Gastrocnemius medialis (tissue), 4 donors: ENCODE measurements at regions not wholly inside any gene's neighbourhood (a gene's known extent, or its start where the extent isn't known, plus 50 kb on each side); places are given as distances from the start of the nearest gene placed in this dataset.

Experiments
- ATAC-seq, 2 donors: fragments of 150-250 bp; one replicate each; pipeline ENCODE4 v1.9.1; 2016
- DNase-seq, 2 donors: peaks; one replicate each; pipeline ENCODE4 v3.0.0-alpha.2; 2019
- H3K27ac ChIP-seq, 4 donors: fragments of 200-600 bp; sonication (generic); 1 replicate in 1 of 4; 2 replicates in 3 of 4; pipeline ENCODE4 v1.5.1; 2016 to 2018; ENCODE audit warnings: mild to moderate bottlenecking in 2 of 4, moderate library complexity in 1 of 4
- H3K27me3 ChIP-seq, 3 donors: fragments of 200-600 bp; sonication (generic) in 2 of 3; 1 replicate in 1 of 3; 2 replicates in 2 of 3; pipeline versions ENCODE4 v1.5.1 to v1.6.0; 2016 to 2019; ENCODE audit warnings: mild to moderate bottlenecking in 1 of 3, moderate library complexity in 1 of 3
- H3K36me3 ChIP-seq, 2 donors: fragments of 200-600 bp; sonication (generic) in 1 of 2; one replicate each; pipeline ENCODE4 v1.5.1; 2017 to 2018
- H3K4me1 ChIP-seq, 2 donors: fragments of 200-600 bp; sonication (generic) in 1 of 2; one replicate each; pipeline ENCODE4 v1.5.1; 2016 to 2017; ENCODE audit warnings: mild to moderate bottlenecking in 2 of 2
- H3K4me3 ChIP-seq, 4 donors: fragments of 200-600 bp; sonication (generic) in 3 of 4; 1 replicate in 1 of 4; 2 replicates in 3 of 4; pipeline ENCODE4 v1.5.1; 2016 to 2019; ENCODE audit warnings: mild to moderate bottlenecking in 2 of 4
- H3K9me3 ChIP-seq, 3 donors: fragments of 200-600 bp; sonication (generic) in 2 of 3; 1 replicate in 1 of 3; 2 replicates in 2 of 3; pipeline ENCODE4 v1.5.1; 2016 to 2019
- CTCF ChIP-seq, 5 experiments: fragments of 450-650 bp in 3 of 5; fragments of 200-600 bp in 2 of 5; sonication (generic) in 2 of 5; IDR thresholded peaks in 4 of 5; conservative IDR thresholded peaks in 1 of 5; 1 replicate in 4 of 5; 2 replicates in 1 of 5; pipeline ENCODE4 v1.5.1; 2016 to 2019; ENCODE audit warnings: antibody characterized with exemption in 5 of 5, mild to moderate bottlenecking in 3 of 5, moderate library complexity in 3 of 5
- POLR2A ChIP-seq, 2 donors: fragments of 450-650 bp; IDR thresholded peaks; one replicate each; pipeline ENCODE4 v1.6.1; 2017; ENCODE audit warnings: antibody characterized with exemption in 2 of 2, mild to moderate bottlenecking in 2 of 2, moderate library complexity in 2 of 2
- in situ Hi-C, 4 donors: fragments of 200-750 bp; cut with MboI; loops; one replicate each; pipeline versions ENCODE4 v1.15.0 to v1.8.0; 2017; ENCODE audit warnings: low sequenced_read_pairs in 4 of 4
- intact Hi-C: fragments of 100-400 bp; cut with DNase I; formaldehyde crosslinking; loops from one replicate; pipeline ENCODE4 v1.15.1; 2023; ENCODE audit warnings: low total_unique reads

GRCh38 chr6:4687989-4688947 lies 87.9 kb upstream of the CDYL start:
- ATAC-seq (peak in 1 of 2 donors; percentile 49), DNase-seq (no peak)
- Histone ChIP-seq H3K27me3 (no peaks in the 10 kb centered on the region), H3K9me3 (no peaks in the 10 kb centered on the region), H3K27ac (no peak overlapping the region), H3K4me3 (no peak overlapping the region), H3K36me3 (no peaks in the 10 kb centered on the region), H3K4me1 (no peaks in the 10 kb centered on the region)
- in situ Hi-C loops: no loop called here
- intact Hi-C loops: no loop called here
- TF ChIP-seq POLR2A (IDR thresholded peaks at IDR 0.05) (no peak), CTCF (IDR thresholded peaks at IDR 0.05 in 4 of 5, conservative IDR thresholded peaks at IDR 0.05 in 1 of 5) (no peak)

- H3K4me3 ChIP-seq: no peak overlapping the region
- no peaks in the 10 kb centered on the region for H3K9me3 ChIP-seq
- DNase-seq: no peak
- in situ Hi-C loops: no loop called here
- H3K4me1 ChIP-seq: no peaks in the 10 kb centered on the region
- no peaks in the 10 kb centered on the region for H3K27me3 ChIP-seq
- H3K27ac ChIP-seq: no peak overlapping the region
- intact Hi-C loops: no loop called here
- no peaks in the 10 kb centered on the region for H3K36me3 ChIP-seq
- TF ChIP-seq POLR2A (IDR thresholded peaks at IDR 0.05) (no peak), CTCF (IDR thresholded peaks at IDR 0.05 in 4 of 5, conservative IDR thresholded peaks at IDR 0.05 in 1 of 5) (no peak)
- ATAC-seq: no peak
These were observed 88.6 kb upstream of the CDYL start for GRCh38 chr6:4687656-4687988.

- in situ Hi-C loops: no loop called here
- no peak for ATAC-seq
- intact Hi-C loops: no loop called here
These were observed 93.6 kb upstream of the CDYL start for GRCh38 chr6:4682431-4683097.

DNA sequence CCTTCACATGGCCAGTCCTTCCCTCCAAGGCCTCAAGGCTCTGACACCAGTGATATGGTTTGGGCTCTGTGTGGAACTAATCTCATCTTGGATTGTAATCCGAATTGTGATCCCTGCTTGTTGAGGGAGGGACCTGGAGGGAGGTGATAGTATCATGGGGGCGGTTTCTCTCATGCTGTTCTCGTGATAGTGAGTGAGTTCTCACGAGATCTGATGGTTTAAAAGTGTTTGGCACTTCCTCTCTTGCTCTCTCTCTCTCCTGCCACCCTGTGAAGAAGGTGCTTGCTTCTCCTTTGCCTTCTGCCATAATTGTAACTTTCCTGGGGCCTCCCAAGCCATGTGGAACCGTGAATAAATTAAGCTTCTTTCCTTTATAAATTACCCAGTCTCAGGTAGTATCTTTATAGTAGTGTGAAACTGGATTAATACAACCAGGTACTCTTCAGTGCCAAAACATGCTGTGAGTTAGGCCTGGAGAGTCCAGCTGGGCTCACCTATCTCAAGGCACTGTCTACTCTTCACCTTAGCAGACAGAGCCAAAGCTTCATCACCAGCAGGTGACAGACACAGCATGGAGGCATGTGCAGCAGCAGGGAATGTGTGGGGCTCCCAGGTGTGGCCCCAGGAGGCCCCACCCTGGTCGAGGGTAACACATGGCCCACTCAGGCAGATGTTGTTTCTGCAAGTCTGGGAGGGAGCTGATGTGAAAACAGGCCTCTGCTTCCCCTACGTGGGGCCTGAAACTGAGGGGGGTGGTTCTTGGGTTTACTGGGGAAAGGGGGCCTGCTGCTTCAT lies 97.5 kb upstream of the CDYL start:
- Histone ChIP-seq H3K27ac (no peak overlapping the region), H3K36me3 (no peaks in the 10 kb centered on the region), H3K4me1 (no peaks in the 10 kb centered on the region), H3K4me3 (no peak overlapping the region), H3K27me3 (no peaks in the 10 kb centered on the region), H3K9me3 (no peaks in the 10 kb centered on the region)
- no peak for DNase-seq
- ATAC-seq: no peak
- intact Hi-C loops (loop anchor here (10.0 kb wide), 1 partner anchor 394 kb away; no protein-coding TSS in a partner anchor), in situ Hi-C loops (no loop called here)
- TF ChIP-seq POLR2A (IDR thresholded peaks at IDR 0.05): no peak
- no peak for TF ChIP-seq CTCF (IDR thresholded peaks at IDR 0.05 in 4 of 5, conservative IDR thresholded peaks at IDR 0.05 in 1 of 5)

More at GRCh38 chr6:4682431-4683097, 93.6 kb upstream of the CDYL start:
- no peak for TF ChIP-seq CTCF (IDR thresholded peaks at IDR 0.05 in 4 of 5, conservative IDR thresholded peaks at IDR 0.05 in 1 of 5)
- no peak for TF ChIP-seq POLR2A (IDR thresholded peaks at IDR 0.05)
- H3K27me3 ChIP-seq: no peaks in the 10 kb centered on the region
- no peaks in the 10 kb centered on the region for H3K36me3 ChIP-seq
- H3K9me3 ChIP-seq: no peaks in the 10 kb centered on the region
- no peak overlapping the region for H3K27ac ChIP-seq
- DNase-seq: no peak
- H3K4me1 ChIP-seq: no peaks in the 10 kb centered on the region
- no peak overlapping the region for H3K4me3 ChIP-seq
